Fibroblast of lung (primary cell): ENCODE measurements at regions not wholly inside any gene's neighbourhood (a gene's known extent, or its start where the extent isn't known, plus 50 kb on each side); places are given as distances from the start of the nearest gene placed in this dataset.

Experiments
- EZH2 ChIP-seq: IDR thresholded peaks from 2 replicates; pipeline ENCODE4 v1.5.1; 2012; ENCODE audit warnings: low read length, control low read depth, mild to moderate bottlenecking; ENCODE audit errors: missing control alignments
- TF ChIP-seq, protein P1 (sequence below), 2 donors: IDR thresholded peaks in 1 of 2; conservative IDR thresholded peaks in 1 of 2; 1 replicate in 1 of 2; 2 replicates in 1 of 2; pipeline ENCODE4 v1.5.1; 2011 to 2012; ENCODE audit warnings: low read length in 2 of 2, control low read depth in 1 of 2, inconsistent platforms in 1 of 2, low read depth in 1 of 2, mild to moderate bottlenecking in 1 of 2

- no peak for TF ChIP-seq EZH2
- TF ChIP-seq, protein P1, sequence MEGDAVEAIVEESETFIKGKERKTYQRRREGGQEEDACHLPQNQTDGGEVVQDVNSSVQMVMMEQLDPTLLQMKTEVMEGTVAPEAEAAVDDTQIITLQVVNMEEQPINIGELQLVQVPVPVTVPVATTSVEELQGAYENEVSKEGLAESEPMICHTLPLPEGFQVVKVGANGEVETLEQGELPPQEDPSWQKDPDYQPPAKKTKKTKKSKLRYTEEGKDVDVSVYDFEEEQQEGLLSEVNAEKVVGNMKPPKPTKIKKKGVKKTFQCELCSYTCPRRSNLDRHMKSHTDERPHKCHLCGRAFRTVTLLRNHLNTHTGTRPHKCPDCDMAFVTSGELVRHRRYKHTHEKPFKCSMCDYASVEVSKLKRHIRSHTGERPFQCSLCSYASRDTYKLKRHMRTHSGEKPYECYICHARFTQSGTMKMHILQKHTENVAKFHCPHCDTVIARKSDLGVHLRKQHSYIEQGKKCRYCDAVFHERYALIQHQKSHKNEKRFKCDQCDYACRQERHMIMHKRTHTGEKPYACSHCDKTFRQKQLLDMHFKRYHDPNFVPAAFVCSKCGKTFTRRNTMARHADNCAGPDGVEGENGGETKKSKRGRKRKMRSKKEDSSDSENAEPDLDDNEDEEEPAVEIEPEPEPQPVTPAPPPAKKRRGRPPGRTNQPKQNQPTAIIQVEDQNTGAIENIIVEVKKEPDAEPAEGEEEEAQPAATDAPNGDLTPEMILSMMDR (conservative IDR thresholded peaks at IDR 0.05 in 1 of 2, IDR thresholded peaks at IDR 0.05 in 1 of 2; ENCODE audit: low read depth in 1 of 2, low read length in 2 of 2) = no peak
Measured at GRCh38 chr3:184467171-184467570, 87.3 kb downstream of the CHRD start.
